HepG2 (cell line): ENCODE measurements at regions not wholly inside any gene's neighbourhood (a gene's known extent, or its start where the extent isn't known, plus 50 kb on each side); places are given as distances from the start of the nearest gene placed in this dataset.

Experiments
- CHCHD3 ChIP-seq: sonication (generic); formaldehyde crosslinking; IDR thresholded peaks from 2 replicates; pipeline ENCODE4 v1.8.0; 2022; ENCODE audit warnings: mild to moderate bottlenecking, missing genetic modification reagents, moderate library complexity
- ERF ChIP-seq: IDR thresholded peaks from 2 replicates; pipeline ENCODE4 v1.6.1; 2018; ENCODE audit warnings: missing biosample characterization, missing genetic modification reagents
- FOXP1 ChIP-seq, 2 experiments: fragments of 450-650 bp in 1 of 2; IDR thresholded peaks; 2 replicates each; pipeline ENCODE4 v1.6.1; 2017 to 2018; ENCODE audit warnings: antibody characterized with exemption in 1 of 2
- KAT2B ChIP-seq: fragments of 150-350 bp; IDR thresholded peaks from 2 replicates; pipeline ENCODE4 v1.6.1; 2014; ENCODE audit warnings: low read depth, low read length, borderline replicate concordance
- KMT2A ChIP-seq: sonication (generic); formaldehyde crosslinking; IDR thresholded peaks from 2 replicates; pipeline ENCODE4 v1.4.0; 2020; ENCODE audit warnings: missing genetic modification reagents
- MTA3 ChIP-seq: sonication (generic); formaldehyde crosslinking; IDR thresholded peaks from 2 replicates; pipeline ENCODE4 v1.4.0; 2020; ENCODE audit warnings: missing genetic modification reagents
- PAWR ChIP-seq: sonication (generic); formaldehyde crosslinking; IDR thresholded peaks from 2 replicates; pipeline ENCODE4 v1.4.0; 2020; ENCODE audit warnings: missing genetic modification reagents, mild to moderate bottlenecking, borderline replicate concordance
- RNF2 ChIP-seq: fragments of 450-650 bp; conservative IDR thresholded peaks from 2 replicates; pipeline ENCODE4 v1.6.1; 2016; ENCODE audit warnings: low read depth
- SMAD3 ChIP-seq: sonication (generic); formaldehyde crosslinking; IDR thresholded peaks from 2 replicates; pipeline ENCODE4 v1.4.0; 2020; ENCODE audit warnings: missing genetic modification reagents
- STAG1 ChIP-seq: sonication (generic); formaldehyde crosslinking; IDR thresholded peaks from 2 replicates; pipeline ENCODE4 v1.4.0; 2020; ENCODE audit warnings: missing genetic modification reagents
- ZNF354B ChIP-seq: sonication (generic); formaldehyde crosslinking; IDR thresholded peaks from 2 replicates; pipeline ENCODE4 v1.8.0; 2022; ENCODE audit warnings: mild to moderate bottlenecking, missing genetic modification reagents
- ZNF460 ChIP-seq: sonication (generic); formaldehyde crosslinking; IDR thresholded peaks from 2 replicates; pipeline ENCODE4 v1.5.1; 2020; ENCODE audit warnings: missing genetic modification reagents, mild to moderate bottlenecking, borderline replicate concordance
- ZNF510 ChIP-seq: sonication (generic); formaldehyde crosslinking; IDR thresholded peaks from 2 replicates; pipeline ENCODE4 v1.4.0; 2020; ENCODE audit warnings: low read depth, mild to moderate bottlenecking, missing genetic modification reagents
- ZNF558 ChIP-seq: sonication (generic); formaldehyde crosslinking; IDR thresholded peaks from 2 replicates; pipeline ENCODE4 v1.9.0; 2022; ENCODE audit warnings: mild to moderate bottlenecking, missing genetic modification reagents, borderline replicate concordance
- ZNF652 ChIP-seq: IDR thresholded peaks from 2 replicates; pipeline ENCODE4 v1.6.1; 2016; ENCODE audit warnings: low read depth, borderline replicate concordance
- ZNF775 ChIP-seq: sonication (generic); formaldehyde crosslinking; IDR thresholded peaks from 2 replicates; pipeline ENCODE4 v1.4.0; 2020; ENCODE audit warnings: missing genetic modification reagents, mild to moderate bottlenecking, moderate library complexity, borderline replicate concordance
- ZNF780A ChIP-seq: sonication (generic); formaldehyde crosslinking; IDR thresholded peaks from 2 replicates; pipeline ENCODE4 v1.8.0; 2022; ENCODE audit warnings: mild to moderate bottlenecking, missing genetic modification reagents, moderate library complexity
- TF ChIP-seq, protein P1 (sequence below): sonication (generic); formaldehyde crosslinking; IDR thresholded peaks from 2 replicates; pipeline ENCODE4 v1.4.0; 2020; ENCODE audit warnings: missing genetic modification reagents
- TF ChIP-seq, protein P2 (sequence below): sonication (generic); formaldehyde crosslinking; IDR thresholded peaks from 2 replicates; pipeline ENCODE4 v1.5.1; 2020; ENCODE audit warnings: missing genetic modification reagents, mild to moderate bottlenecking, borderline replicate concordance
- TF ChIP-seq, protein P3 (sequence below): sonication (generic); formaldehyde crosslinking; IDR thresholded peaks from 2 replicates; pipeline ENCODE4 v1.4.0; 2020; ENCODE audit warnings: mild to moderate bottlenecking, missing genetic modification reagents
- TF ChIP-seq, protein P4 (sequence below): sonication (generic); formaldehyde crosslinking; IDR thresholded peaks from 2 replicates; pipeline ENCODE4 v1.4.0; 2020; ENCODE audit warnings: missing genetic modification reagents
- TF ChIP-seq, protein P5 (sequence below): sonication (generic); formaldehyde crosslinking; IDR thresholded peaks from 2 replicates; pipeline ENCODE4 v1.9.0; 2022; ENCODE audit warnings: low read depth, missing genetic modification reagents

DNA sequence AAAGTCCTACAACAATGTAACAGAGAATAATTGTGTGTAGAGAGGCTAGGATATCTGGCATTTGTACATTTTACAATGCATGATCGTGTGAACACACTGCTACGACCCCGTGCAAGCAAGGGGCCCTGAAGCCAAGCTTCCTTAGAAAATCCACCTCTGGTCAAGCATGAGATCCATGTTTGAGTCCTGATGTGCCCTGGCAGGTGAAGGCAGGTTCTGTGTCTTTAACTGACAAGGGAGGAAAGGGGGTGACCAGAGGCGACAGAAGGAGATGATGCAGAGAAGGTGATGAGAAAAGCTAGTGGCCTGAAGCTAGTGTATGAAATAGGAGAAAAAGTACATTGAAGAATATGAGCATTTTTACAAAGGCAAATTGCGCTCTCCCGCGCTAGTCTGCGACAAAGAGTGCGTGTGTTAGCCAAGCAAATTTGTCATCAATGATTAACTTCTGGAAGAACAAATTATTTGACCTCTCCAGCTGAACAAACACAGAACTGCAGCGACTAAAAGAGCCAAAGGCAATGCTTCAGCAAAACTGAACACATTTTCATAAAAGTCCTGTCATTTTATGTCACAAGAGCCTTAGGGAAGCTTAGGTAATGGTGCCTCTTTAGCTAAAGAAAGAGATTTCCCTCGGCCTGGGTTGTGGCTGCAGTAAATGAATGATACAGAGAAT lies 101.7 kb upstream of the DAPK1 start (continued):
- TF ChIP-seq, protein P1, sequence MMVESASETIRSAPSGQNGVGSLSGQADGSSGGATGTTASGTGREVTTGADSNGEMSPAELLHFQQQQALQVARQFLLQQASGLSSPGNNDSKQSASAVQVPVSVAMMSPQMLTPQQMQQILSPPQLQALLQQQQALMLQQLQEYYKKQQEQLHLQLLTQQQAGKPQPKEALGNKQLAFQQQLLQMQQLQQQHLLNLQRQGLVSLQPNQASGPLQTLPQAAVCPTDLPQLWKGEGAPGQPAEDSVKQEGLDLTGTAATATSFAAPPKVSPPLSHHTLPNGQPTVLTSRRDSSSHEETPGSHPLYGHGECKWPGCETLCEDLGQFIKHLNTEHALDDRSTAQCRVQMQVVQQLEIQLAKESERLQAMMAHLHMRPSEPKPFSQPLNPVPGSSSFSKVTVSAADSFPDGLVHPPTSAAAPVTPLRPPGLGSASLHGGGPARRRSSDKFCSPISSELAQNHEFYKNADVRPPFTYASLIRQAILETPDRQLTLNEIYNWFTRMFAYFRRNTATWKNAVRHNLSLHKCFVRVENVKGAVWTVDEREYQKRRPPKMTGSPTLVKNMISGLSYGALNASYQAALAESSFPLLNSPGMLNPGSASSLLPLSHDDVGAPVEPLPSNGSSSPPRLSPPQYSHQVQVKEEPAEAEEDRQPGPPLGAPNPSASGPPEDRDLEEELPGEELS (CRISPR knock-in tag): peak; percentile 71
- TF ChIP-seq, protein P2, sequence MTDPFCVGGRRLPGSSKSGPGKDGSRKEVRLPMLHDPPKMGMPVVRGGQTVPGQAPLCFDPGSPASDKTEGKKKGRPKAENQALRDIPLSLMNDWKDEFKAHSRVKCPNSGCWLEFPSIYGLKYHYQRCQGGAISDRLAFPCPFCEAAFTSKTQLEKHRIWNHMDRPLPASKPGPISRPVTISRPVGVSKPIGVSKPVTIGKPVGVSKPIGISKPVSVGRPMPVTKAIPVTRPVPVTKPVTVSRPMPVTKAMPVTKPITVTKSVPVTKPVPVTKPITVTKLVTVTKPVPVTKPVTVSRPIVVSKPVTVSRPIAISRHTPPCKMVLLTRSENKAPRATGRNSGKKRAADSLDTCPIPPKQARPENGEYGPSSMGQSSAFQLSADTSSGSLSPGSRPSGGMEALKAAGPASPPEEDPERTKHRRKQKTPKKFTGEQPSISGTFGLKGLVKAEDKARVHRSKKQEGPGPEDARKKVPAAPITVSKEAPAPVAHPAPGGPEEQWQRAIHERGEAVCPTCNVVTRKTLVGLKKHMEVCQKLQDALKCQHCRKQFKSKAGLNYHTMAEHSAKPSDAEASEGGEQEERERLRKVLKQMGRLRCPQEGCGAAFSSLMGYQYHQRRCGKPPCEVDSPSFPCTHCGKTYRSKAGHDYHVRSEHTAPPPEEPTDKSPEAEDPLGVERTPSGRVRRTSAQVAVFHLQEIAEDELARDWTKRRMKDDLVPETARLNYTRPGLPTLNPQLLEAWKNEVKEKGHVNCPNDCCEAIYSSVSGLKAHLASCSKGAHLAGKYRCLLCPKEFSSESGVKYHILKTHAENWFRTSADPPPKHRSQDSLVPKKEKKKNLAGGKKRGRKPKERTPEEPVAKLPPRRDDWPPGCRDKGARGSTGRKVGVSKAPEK (CRISPR knock-in tag): peak; percentile 82; the same call in 1 of the 2 replicates
- TF ChIP-seq ERF (peak; percentile 37; the same call in 1 of the 2 replicates), ZNF780A (CRISPR knock-in tag) (no peak), MTA3 (CRISPR knock-in tag) (no peak), KMT2A (CRISPR knock-in tag) (no peak), ZNF354B (no peak), ZNF558 (CRISPR knock-in tag) (no peak), ZNF460 (CRISPR knock-in tag) (no peak), FOXP1 (IDR thresholded peaks at IDR 0.05) (no peak), FOXP1 (CRISPR knock-in tag; IDR thresholded peaks at IDR 0.05) (peak; percentile 60; the same call in 1 of the 2 replicates), KAT2B (no peak), RNF2 (no peak; the same call in 1 of the 2 replicates), ZNF775 (CRISPR knock-in tag) (no peak), STAG1 (CRISPR knock-in tag) (no peak), ZNF510 (no peak), SMAD3 (CRISPR knock-in tag) (no peak), ZNF652 (CRISPR knock-in tag) (no peak), CHCHD3 (CRISPR knock-in tag) (no peak), PAWR (no peak)
- TF ChIP-seq, protein P3, sequence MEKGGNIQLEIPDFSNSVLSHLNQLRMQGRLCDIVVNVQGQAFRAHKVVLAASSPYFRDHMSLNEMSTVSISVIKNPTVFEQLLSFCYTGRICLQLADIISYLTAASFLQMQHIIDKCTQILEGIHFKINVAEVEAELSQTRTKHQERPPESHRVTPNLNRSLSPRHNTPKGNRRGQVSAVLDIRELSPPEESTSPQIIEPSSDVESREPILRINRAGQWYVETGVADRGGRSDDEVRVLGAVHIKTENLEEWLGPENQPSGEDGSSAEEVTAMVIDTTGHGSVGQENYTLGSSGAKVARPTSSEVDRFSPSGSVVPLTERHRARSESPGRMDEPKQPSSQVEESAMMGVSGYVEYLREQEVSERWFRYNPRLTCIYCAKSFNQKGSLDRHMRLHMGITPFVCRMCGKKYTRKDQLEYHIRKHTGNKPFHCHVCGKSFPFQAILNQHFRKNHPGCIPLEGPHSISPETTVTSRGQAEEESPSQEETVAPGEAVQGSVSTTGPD (CRISPR knock-in tag): no peak
- TF ChIP-seq, protein P4, sequence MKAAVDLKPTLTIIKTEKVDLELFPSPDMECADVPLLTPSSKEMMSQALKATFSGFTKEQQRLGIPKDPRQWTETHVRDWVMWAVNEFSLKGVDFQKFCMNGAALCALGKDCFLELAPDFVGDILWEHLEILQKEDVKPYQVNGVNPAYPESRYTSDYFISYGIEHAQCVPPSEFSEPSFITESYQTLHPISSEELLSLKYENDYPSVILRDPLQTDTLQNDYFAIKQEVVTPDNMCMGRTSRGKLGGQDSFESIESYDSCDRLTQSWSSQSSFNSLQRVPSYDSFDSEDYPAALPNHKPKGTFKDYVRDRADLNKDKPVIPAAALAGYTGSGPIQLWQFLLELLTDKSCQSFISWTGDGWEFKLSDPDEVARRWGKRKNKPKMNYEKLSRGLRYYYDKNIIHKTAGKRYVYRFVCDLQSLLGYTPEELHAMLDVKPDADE: no peak
- TF ChIP-seq, protein P5, sequence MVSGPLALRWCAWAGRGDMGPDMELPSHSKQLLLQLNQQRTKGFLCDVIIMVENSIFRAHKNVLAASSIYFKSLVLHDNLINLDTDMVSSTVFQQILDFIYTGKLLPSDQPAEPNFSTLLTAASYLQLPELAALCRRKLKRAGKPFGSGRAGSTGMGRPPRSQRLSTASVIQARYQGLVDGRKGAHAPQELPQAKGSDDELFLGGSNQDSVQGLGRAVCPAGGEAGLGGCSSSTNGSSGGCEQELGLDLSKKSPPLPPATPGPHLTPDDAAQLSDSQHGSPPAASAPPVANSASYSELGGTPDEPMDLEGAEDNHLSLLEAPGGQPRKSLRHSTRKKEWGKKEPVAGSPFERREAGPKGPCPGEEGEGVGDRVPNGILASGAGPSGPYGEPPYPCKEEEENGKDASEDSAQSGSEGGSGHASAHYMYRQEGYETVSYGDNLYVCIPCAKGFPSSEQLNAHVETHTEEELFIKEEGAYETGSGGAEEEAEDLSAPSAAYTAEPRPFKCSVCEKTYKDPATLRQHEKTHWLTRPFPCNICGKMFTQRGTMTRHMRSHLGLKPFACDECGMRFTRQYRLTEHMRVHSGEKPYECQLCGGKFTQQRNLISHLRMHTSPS (CRISPR knock-in tag): no peak
